DOHH2 (cell line): ENCODE measurements at regions not wholly inside any gene's neighbourhood (a gene's known extent, or its start where the extent isn't known, plus 50 kb on each side); places are given as distances from the start of the nearest gene placed in this dataset.

ENCODE experiments used
- H3F3A ChIP-seq: fragments of 200-600 bp; sonication (generic), shearing (Covaris generic); 2 replicates; pipeline ENCODE4 v1.6.0; 2016; ENCODE audit warnings: antibody characterized with exemption, mild to moderate bottlenecking; ENCODE audit not compliant: control insufficient read depth, insufficient read depth
- H3K27ac ChIP-seq: fragments of 200-600 bp; sonication (generic); 2 replicates; pipeline ENCODE4 v1.5.1; 2014; ENCODE audit warnings: low read depth, mild to moderate bottlenecking, low read length, moderate library complexity
- H3K27me3 ChIP-seq: fragments of 200-600 bp; sonication (generic); 2 replicates; pipeline ENCODE4 v1.6.1; 2014; ENCODE audit warnings: mild to moderate bottlenecking, low read length, mixed read lengths; ENCODE audit not compliant: control insufficient read depth
- H3K36me3 ChIP-seq: fragments of 200-600 bp; sonication (generic); 2 replicates; pipeline ENCODE4 v1.6.1; 2014; ENCODE audit warnings: mild to moderate bottlenecking, low read length, moderate library complexity, mixed read lengths; ENCODE audit not compliant: control insufficient read depth
- H3K4me1 ChIP-seq: fragments of 200-600 bp; sonication (generic); 2 replicates; pipeline ENCODE4 v1.6.1; 2014; ENCODE audit warnings: mild to moderate bottlenecking, low read length, mixed read lengths; ENCODE audit not compliant: control insufficient read depth
- H3K4me2 ChIP-seq: fragments of 200-600 bp; sonication (generic); 2 replicates; pipeline ENCODE4 v1.6.0; 2014; ENCODE audit warnings: mild to moderate bottlenecking, low read length, moderate library complexity
- H3K4me3 ChIP-seq: fragments of 200-600 bp; sonication (generic); 2 replicates; pipeline ENCODE4 v1.5.1; 2014; ENCODE audit warnings: mild to moderate bottlenecking, low read length, mixed read lengths
- H3K79me2 ChIP-seq: fragments of 200-600 bp; sonication (generic); 2 replicates; pipeline ENCODE4 v1.6.1; 2014; ENCODE audit warnings: mild to moderate bottlenecking, low read length, mixed read lengths; ENCODE audit not compliant: control insufficient read depth
- H3K9me2 ChIP-seq: fragments of 200-600 bp; sonication (generic); replicated peaks from 2 replicates; pipeline ENCODE4 v1.6.1; 2014; ENCODE audit warnings: mild to moderate bottlenecking, low read length, mixed read lengths; ENCODE audit not compliant: control insufficient read depth
- H3K9me3 ChIP-seq: fragments of 200-600 bp; sonication (generic); 2 replicates; pipeline ENCODE4 v1.6.1; 2014; ENCODE audit warnings: antibody characterized with exemption, low read length, mixed read lengths; ENCODE audit not compliant: control insufficient read depth, insufficient read depth
- H4K20me1 ChIP-seq: fragments of 200-600 bp; sonication (generic); 2 replicates; pipeline ENCODE4 v1.6.0; 2014; ENCODE audit warnings: low read depth, mild to moderate bottlenecking, antibody characterized with exemption, low read length, moderate library complexity; ENCODE audit not compliant: control insufficient read depth, insufficient read depth
- EZH2phosphoT487 ChIP-seq: fragments of 200-600 bp; sonication (generic); IDR thresholded peaks from 2 replicates; pipeline ENCODE4 v1.6.1; 2017; ENCODE audit warnings: borderline replicate concordance, mild to moderate bottlenecking, antibody characterized with exemption, low read length, moderate library complexity, mixed read lengths
- TF ChIP-seq, protein P1 (sequence below): fragments of 200-600 bp; sonication (generic); IDR thresholded peaks from one replicate; pipeline ENCODE4 v1.5.1; 2014; ENCODE audit warnings: antibody characterized with exemption, mild to moderate bottlenecking, low read depth, low read length; ENCODE audit not compliant: poor library complexity, severe bottlenecking

DNA sequence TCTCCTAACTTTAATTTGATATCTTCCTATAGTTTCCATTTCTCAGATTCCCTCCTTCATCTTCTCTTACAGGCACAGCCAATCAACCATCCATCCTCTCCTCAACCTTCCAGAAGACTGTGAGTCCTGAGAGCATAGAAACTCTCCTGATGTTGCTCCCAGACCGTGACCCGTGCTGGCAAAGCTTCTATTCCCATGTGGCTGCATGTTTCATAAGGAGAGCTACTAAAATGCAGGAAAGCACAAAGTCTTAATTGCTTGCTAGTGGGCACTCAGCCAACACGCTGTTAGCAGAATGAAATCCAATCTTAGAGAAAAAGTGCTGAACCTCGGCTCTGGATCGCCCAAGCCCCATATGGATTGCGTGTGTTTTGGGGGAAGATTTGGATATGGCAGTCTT, 1244.7 kb upstream of the ZEB2 start:
- Histone ChIP-seq H3K4me1 (no peaks in the 10 kb centered on the region), H3K27me3 (no peaks in the 10 kb centered on the region), H3K9me2 (no peaks in the 10 kb centered on the region), H4K20me1 (no peaks in the 10 kb centered on the region), H3K4me2 (no peak overlapping the region), H3F3A (no peaks in the 10 kb centered on the region), H3K4me3 (no peak overlapping the region), H3K79me2 (no peaks in the 10 kb centered on the region), H3K36me3 (no peaks in the 10 kb centered on the region), H3K27ac (no peak overlapping the region), H3K9me3 (peaks cover 3% of the 10 kb centered on the region; the same call in 1 of the 2 replicates)
- TF ChIP-seq, protein P1, sequence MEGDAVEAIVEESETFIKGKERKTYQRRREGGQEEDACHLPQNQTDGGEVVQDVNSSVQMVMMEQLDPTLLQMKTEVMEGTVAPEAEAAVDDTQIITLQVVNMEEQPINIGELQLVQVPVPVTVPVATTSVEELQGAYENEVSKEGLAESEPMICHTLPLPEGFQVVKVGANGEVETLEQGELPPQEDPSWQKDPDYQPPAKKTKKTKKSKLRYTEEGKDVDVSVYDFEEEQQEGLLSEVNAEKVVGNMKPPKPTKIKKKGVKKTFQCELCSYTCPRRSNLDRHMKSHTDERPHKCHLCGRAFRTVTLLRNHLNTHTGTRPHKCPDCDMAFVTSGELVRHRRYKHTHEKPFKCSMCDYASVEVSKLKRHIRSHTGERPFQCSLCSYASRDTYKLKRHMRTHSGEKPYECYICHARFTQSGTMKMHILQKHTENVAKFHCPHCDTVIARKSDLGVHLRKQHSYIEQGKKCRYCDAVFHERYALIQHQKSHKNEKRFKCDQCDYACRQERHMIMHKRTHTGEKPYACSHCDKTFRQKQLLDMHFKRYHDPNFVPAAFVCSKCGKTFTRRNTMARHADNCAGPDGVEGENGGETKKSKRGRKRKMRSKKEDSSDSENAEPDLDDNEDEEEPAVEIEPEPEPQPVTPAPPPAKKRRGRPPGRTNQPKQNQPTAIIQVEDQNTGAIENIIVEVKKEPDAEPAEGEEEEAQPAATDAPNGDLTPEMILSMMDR: no peak
- TF ChIP-seq EZH2phosphoT487: no peak

DNA sequence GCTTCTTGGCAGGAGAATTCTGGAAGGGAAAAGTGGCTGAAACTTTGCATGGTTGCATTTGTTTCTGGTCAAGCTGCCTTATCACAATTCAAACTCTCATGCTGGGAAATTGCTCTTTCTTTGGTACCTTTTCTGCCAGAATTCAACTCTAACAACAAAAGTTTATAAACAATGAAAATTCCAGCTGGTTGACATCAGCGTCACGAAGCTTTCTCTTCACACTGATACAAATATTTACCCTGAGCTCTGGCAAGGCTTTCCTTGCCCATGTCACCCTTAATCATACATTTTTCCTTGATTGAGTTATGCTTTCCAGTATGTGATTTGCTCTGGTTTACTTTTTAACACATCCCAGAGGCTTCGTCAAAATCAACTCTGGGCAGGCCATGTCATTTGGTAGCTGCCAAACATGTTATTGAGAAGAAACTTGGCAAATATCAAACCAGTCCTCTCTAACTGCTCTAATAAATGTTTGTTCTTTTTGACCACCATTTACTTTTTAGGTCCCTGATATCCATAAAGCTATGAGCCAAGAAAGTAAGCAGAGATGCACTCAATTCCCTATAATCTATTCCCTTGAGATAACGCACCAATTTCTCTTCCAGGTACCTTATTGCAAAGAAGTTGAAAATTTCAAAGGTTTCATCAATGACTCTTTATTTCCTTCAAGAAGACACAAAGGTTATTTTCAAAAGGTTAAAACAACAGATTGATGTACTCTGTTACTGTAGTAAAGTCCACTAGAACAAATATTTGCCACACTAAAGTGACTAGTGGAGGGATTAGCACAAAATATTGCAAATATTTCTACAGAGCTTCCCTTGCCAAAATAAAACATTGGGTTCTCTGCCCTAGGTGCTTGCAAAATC, 1241.1 kb upstream of the ZEB2 start:
- Histone ChIP-seq H3K79me2 (no peaks in the 10 kb centered on the region), H3K27ac (no peak overlapping the region), H3K36me3 (no peaks in the 10 kb centered on the region), H3K4me3 (no peak overlapping the region), H3K4me1 (no peaks in the 10 kb centered on the region), H3K4me2 (no peak overlapping the region), H3F3A (no peaks in the 10 kb centered on the region), H3K9me3 (peaks cover 6% of the 10 kb centered on the region; the same call in 1 of the 2 replicates), H3K9me2 (no peaks in the 10 kb centered on the region), H3K27me3 (no peaks in the 10 kb centered on the region), H4K20me1 (no peaks in the 10 kb centered on the region)
- TF ChIP-seq, protein P1: no peak
- TF ChIP-seq EZH2phosphoT487: no peak

DNA sequence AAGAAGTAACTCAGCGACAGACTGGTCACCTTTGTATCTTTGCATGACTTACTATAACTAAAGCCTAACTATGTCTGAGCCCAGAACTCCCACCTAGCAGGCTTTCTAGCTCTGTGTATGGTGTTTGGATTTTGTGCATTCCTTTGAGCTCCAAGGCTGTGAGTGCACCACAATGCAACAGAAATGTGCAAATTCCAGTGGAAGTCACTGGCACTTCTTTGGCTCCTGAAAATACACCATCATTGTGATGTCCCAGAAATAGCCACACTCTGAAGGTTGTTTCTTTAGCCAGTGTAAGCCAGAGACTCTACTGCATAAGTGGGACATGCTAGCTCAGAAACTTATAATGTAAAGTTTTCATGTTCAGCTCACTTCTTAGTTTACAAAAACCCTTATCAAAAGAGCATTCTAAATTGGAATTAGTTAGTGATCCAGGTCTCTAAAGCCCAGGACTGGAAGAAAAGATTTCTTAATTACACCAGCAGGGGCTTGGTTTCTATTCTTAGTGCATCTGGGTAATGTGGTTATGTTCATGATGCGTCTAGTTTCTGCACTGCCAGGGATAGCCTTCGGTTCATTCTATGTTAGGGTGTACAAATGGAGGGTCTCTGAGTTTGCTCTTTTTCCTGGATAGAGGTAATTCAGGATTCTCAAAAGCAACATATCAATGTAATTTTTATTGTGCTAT, 1239.5 kb upstream of the ZEB2 start:
- Histone ChIP-seq H3K27ac (no peak overlapping the region), H3F3A (no peaks in the 10 kb centered on the region), H3K4me1 (peaks cover under 1% of the 10 kb centered on the region; the same call in 1 of the 2 replicates), H3K9me3 (peaks cover 14% of the 10 kb centered on the region; the same call in 1 of the 2 replicates), H3K9me2 (no peaks in the 10 kb centered on the region), H4K20me1 (no peaks in the 10 kb centered on the region), H3K36me3 (no peaks in the 10 kb centered on the region), H3K79me2 (no peaks in the 10 kb centered on the region), H3K4me3 (no peak overlapping the region), H3K27me3 (no peaks in the 10 kb centered on the region), H3K4me2 (no peak overlapping the region)
- no peak for TF ChIP-seq EZH2phosphoT487
- TF ChIP-seq, protein P1: no peak
